ENCODE measurements at regions not wholly inside any gene's neighbourhood (a gene's known extent, or its start where the extent isn't known, plus 50 kb on each side); places are given as distances from the start of the nearest gene placed in this dataset.
"Not testable (repeated sequence)": the region's sequence is repeated elsewhere in the genome, so short reads cannot be mapped to it uniquely, and the experiment has no call there.

GRCh38 chr14:105601360-105602242, 75.2 kb downstream of the TMEM121 start:
- no peak for DNase-seq

GRCh38 chr14:105602243-105602750, 75.9 kb downstream of the TMEM121 start:
- DNase-seq: no peak

GRCh38 chr14:105602799-105603793, 76.7 kb downstream of the TMEM121 start:
- no peak for DNase-seq

GRCh38 chr14:105604531-105605463, 78.4 kb downstream of the TMEM121 start:
- not testable (repeated sequence) for DNase-seq

- DNase-seq: no peak
Measured at GRCh38 chr14:105605464-105606304, 79.3 kb downstream of the TMEM121 start.

GRCh38 chr14:105606305-105606975, 80.1 kb downstream of the TMEM121 start:
- DNase-seq: not testable (repeated sequence)

- DNase-seq: not testable (repeated sequence)
Measured at GRCh38 chr14:105607025-105607424, 80.6 kb downstream of the TMEM121 start.

GRCh38 chr14:105614987-105615386, 88.6 kb downstream of the TMEM121 start:
- DNase-seq: not testable (repeated sequence)

GRCh38 chr14:105615986-105616801, 89.8 kb downstream of the TMEM121 start:
- not testable (repeated sequence) for DNase-seq

GRCh38 chr14:105616802-105617192, 90.4 kb downstream of the TMEM121 start:
- no peak for DNase-seq

- DNase-seq: no peak
Measured at GRCh38 chr14:105617201-105617777, 90.9 kb downstream of the TMEM121 start.

GRCh38 chr14:105617805-105618204, 91.4 kb downstream of the TMEM121 start:
- not testable (repeated sequence) for DNase-seq

- not testable (repeated sequence) for DNase-seq
Measured at GRCh38 chr14:105619324-105619723, 92.9 kb downstream of the TMEM121 start.

- not testable (repeated sequence) for DNase-seq
Measured at GRCh38 chr14:105620178-105620864, 93.9 kb downstream of the TMEM121 start.

- not testable (repeated sequence) for DNase-seq
Measured at GRCh38 chr14:105620865-105621471, 94.6 kb downstream of the TMEM121 start.

- not testable (repeated sequence) for DNase-seq
Measured at GRCh38 chr14:105621479-105622328, 95.3 kb downstream of the TMEM121 start.
